ENCODE measurements at regions not wholly inside any gene's neighbourhood (a gene's known extent, or its start where the extent isn't known, plus 50 kb on each side); places are given as distances from the start of the nearest gene placed in this dataset.

GRCh38 chr3:84165328-84165727 is 793.5 kb upstream of the CADM2 start:
- no peaks in the 10 kb centered on the region for H3K9me2 ChIP-seq (replicated peaks; ENCODE audit: control insufficient read depth, low read length)
- no peaks in the 10 kb centered on the region for H4K20me1 ChIP-seq (ENCODE audit: control insufficient read depth, insufficient read depth, low read depth, low read length)
- no peak overlapping the region for H3K27ac ChIP-seq (ENCODE audit: low read depth, low read length)
- no peaks in the 10 kb centered on the region for H3K4me1 ChIP-seq (ENCODE audit: control insufficient read depth, low read length)
- H3K36me3 ChIP-seq (ENCODE audit: control insufficient read depth, low read length), result no peaks in the 10 kb centered on the region
- H3K79me2 ChIP-seq (ENCODE audit: control insufficient read depth, low read length), result no peaks in the 10 kb centered on the region
- H3K4me2 ChIP-seq (ENCODE audit: low read length), result no peak overlapping the region
- H3K27me3 ChIP-seq (ENCODE audit: control insufficient read depth, low read length), result no peaks in the 10 kb centered on the region
- no peak overlapping the region for H3K4me3 ChIP-seq (ENCODE audit: low read length)
- H3K9me3 ChIP-seq (ENCODE audit: control insufficient read depth, insufficient read depth, low read length), result peaks cover 5% of the 10 kb centered on the region; the same call in 1 of the 2 replicates
- no peaks in the 10 kb centered on the region for H3F3A ChIP-seq (ENCODE audit: control insufficient read depth, insufficient read depth)
- TF ChIP-seq CTCF (IDR thresholded peaks at IDR 0.05; ENCODE audit: low read depth, low read length, poor library complexity, severe bottlenecking), result no peak
- TF ChIP-seq EZH2phosphoT487 (IDR thresholded peaks at IDR 0.05; ENCODE audit: borderline replicate concordance, low read length), result no peak

GRCh38 chr3:84175449-84175848 is 783.3 kb upstream of the CADM2 start:
- Histone ChIP-seq H3K4me3 (ENCODE audit: low read length) (no peak overlapping the region), H3K9me3 (ENCODE audit: control insufficient read depth, insufficient read depth, low read length) (peaks cover under 1% of the 10 kb centered on the region; the same call in 1 of the 2 replicates), H3K4me2 (ENCODE audit: low read length) (no peak overlapping the region), H3K27me3 (ENCODE audit: control insufficient read depth, low read length) (no peaks in the 10 kb centered on the region), H3K79me2 (ENCODE audit: control insufficient read depth, low read length) (no peaks in the 10 kb centered on the region), H4K20me1 (ENCODE audit: control insufficient read depth, insufficient read depth, low read depth, low read length) (no peaks in the 10 kb centered on the region), H3K27ac (ENCODE audit: low read depth, low read length) (no peak overlapping the region), H3K4me1 (ENCODE audit: control insufficient read depth, low read length) (no peaks in the 10 kb centered on the region), H3K9me2 (replicated peaks; ENCODE audit: control insufficient read depth, low read length) (no peaks in the 10 kb centered on the region), H3F3A (ENCODE audit: control insufficient read depth, insufficient read depth) (peaks cover 4% of the 10 kb centered on the region; the same call in 1 of the 2 replicates), H3K36me3 (ENCODE audit: control insufficient read depth, low read length) (no peaks in the 10 kb centered on the region)
- TF ChIP-seq EZH2phosphoT487 (IDR thresholded peaks at IDR 0.05; ENCODE audit: borderline replicate concordance, low read length) (no peak), CTCF (IDR thresholded peaks at IDR 0.05; ENCODE audit: low read depth, low read length, poor library complexity, severe bottlenecking) (no peak)

GRCh38 chr3:84184937-84185336 is 773.9 kb upstream of the CADM2 start:
- H3K36me3 ChIP-seq (ENCODE audit: control insufficient read depth, low read length), result no peaks in the 10 kb centered on the region
- no peak overlapping the region for H3K4me2 ChIP-seq (ENCODE audit: low read length)
- H3K9me3 ChIP-seq (ENCODE audit: control insufficient read depth, insufficient read depth, low read length), result no peaks in the 10 kb centered on the region
- H3F3A ChIP-seq (ENCODE audit: control insufficient read depth, insufficient read depth), result no peaks in the 10 kb centered on the region
- no peak overlapping the region for H3K4me3 ChIP-seq (ENCODE audit: low read length)
- H3K27me3 ChIP-seq (ENCODE audit: control insufficient read depth, low read length), result no peaks in the 10 kb centered on the region
- no peaks in the 10 kb centered on the region for H3K79me2 ChIP-seq (ENCODE audit: control insufficient read depth, low read length)
- no peaks in the 10 kb centered on the region for H4K20me1 ChIP-seq (ENCODE audit: control insufficient read depth, insufficient read depth, low read depth, low read length)
- H3K9me2 ChIP-seq (replicated peaks; ENCODE audit: control insufficient read depth, low read length), result no peaks in the 10 kb centered on the region
- no peak overlapping the region for H3K27ac ChIP-seq (ENCODE audit: low read depth, low read length)
- TF ChIP-seq CTCF (IDR thresholded peaks at IDR 0.05; ENCODE audit: low read depth, low read length, poor library complexity, severe bottlenecking) (no peak), EZH2phosphoT487 (IDR thresholded peaks at IDR 0.05; ENCODE audit: borderline replicate concordance, low read length) (no peak)
- no peaks in the 10 kb centered on the region for H3K4me1 ChIP-seq (ENCODE audit: control insufficient read depth, low read length)

All from DOHH2 (cell line).